SK-N-SH treated with all-trans-retinoic acid at 6 μM for 48 hours (cell line): ENCODE measurements at regions not wholly inside any gene's neighbourhood (a gene's known extent, or its start where the extent isn't known, plus 50 kb on each side); places are given as distances from the start of the nearest gene placed in this dataset.

Experiments
- ATAC-seq: fragments of 200-7000 bp; cut with Tn5 transposase; 3 replicates; pipeline ENCODE4 v1.9.1; 2020; ENCODE audit warnings: mild to moderate bottlenecking, moderate library complexity
- BACH2 ChIP-seq: fragments of 250-450 bp; sonication (Bioruptor Pico); IDR thresholded peaks from 2 replicates; pipeline ENCODE4 v1.9.0; 2021; ENCODE audit warnings: mild to moderate bottlenecking, borderline replicate concordance
- CSDC2 ChIP-seq: fragments of 250-450 bp; sonication (Bioruptor Pico); IDR thresholded peaks from 2 replicates; pipeline ENCODE4 v1.5.0; 2020; ENCODE audit warnings: mild to moderate bottlenecking, moderate library complexity
- CSRNP3 ChIP-seq: fragments of 250-450 bp; sonication (Bioruptor Pico); IDR thresholded peaks from 2 replicates; pipeline ENCODE4 v1.5.1; 2021; ENCODE audit warnings: mild to moderate bottlenecking, moderate library complexity
- ESRRG ChIP-seq: fragments of 250-450 bp; sonication (Bioruptor Pico); IDR thresholded peaks from 2 replicates; pipeline ENCODE4 v1.6.1; 2021; ENCODE audit warnings: mild to moderate bottlenecking
- GLIS3 ChIP-seq: fragments of 250-450 bp; sonication (Bioruptor Pico); IDR thresholded peaks from 2 replicates; pipeline ENCODE4 v1.5.0; 2020; ENCODE audit warnings: mild to moderate bottlenecking, moderate library complexity
- OSR1 ChIP-seq: fragments of 250-450 bp; sonication (Bioruptor Pico); IDR thresholded peaks from 2 replicates; pipeline ENCODE4 v1.8.0; 2022; ENCODE audit warnings: moderate library complexity, mild to moderate bottlenecking, inconsistent platforms
- PATZ1 ChIP-seq: fragments of 250-450 bp; sonication (Bioruptor Pico); IDR thresholded peaks from 2 replicates; pipeline ENCODE4 v1.8.0; 2020; ENCODE audit warnings: mild to moderate bottlenecking, moderate library complexity, borderline replicate concordance
- PPARA ChIP-seq: fragments of 250-450 bp; sonication (Bioruptor Pico); IDR thresholded peaks from 2 replicates; pipeline ENCODE4 v1.5.0; 2020; ENCODE audit warnings: mild to moderate bottlenecking, borderline replicate concordance
- RARB ChIP-seq: fragments of 250-450 bp; sonication (Bioruptor Pico); IDR thresholded peaks from 2 replicates; pipeline ENCODE4 v1.8.0; 2021; ENCODE audit warnings: mild to moderate bottlenecking, moderate library complexity
- TCF4 ChIP-seq: fragments of 250-450 bp; sonication (Bioruptor Pico); IDR thresholded peaks from 2 replicates; pipeline ENCODE4 v1.8.0; 2021; ENCODE audit warnings: mild to moderate bottlenecking, moderate library complexity, borderline replicate concordance
- TOX ChIP-seq: fragments of 250-450 bp; sonication (Bioruptor Pico); IDR thresholded peaks from 2 replicates; pipeline ENCODE4 v1.8.0; 2021; ENCODE audit warnings: mild to moderate bottlenecking, moderate library complexity, borderline replicate concordance
- ZC3H10 ChIP-seq: fragments of 250-450 bp; sonication (Bioruptor Pico); IDR thresholded peaks from 2 replicates; pipeline ENCODE4 v1.5.1; 2021; ENCODE audit warnings: mild to moderate bottlenecking, moderate library complexity
- ZFP3 ChIP-seq: fragments of 250-450 bp; sonication (Bioruptor Pico); IDR thresholded peaks from 2 replicates; pipeline ENCODE4 v1.5.0; 2020; ENCODE audit warnings: mild to moderate bottlenecking, moderate library complexity
- ZFP30 ChIP-seq: fragments of 450-650 bp; formaldehyde crosslinking; IDR thresholded peaks from 2 replicates; pipeline ENCODE4 v1.5.0; 2022; ENCODE audit warnings: mild to moderate bottlenecking, moderate library complexity
- ZNF565 ChIP-seq: fragments of 450-650 bp; formaldehyde crosslinking; conservative IDR thresholded peaks from 2 replicates; pipeline ENCODE4 v1.5.0; 2020; ENCODE audit warnings: low read depth, mild to moderate bottlenecking, moderate library complexity
- ZNF70 ChIP-seq: fragments of 450-650 bp; formaldehyde crosslinking; IDR thresholded peaks from 2 replicates; pipeline ENCODE4 v1.5.0; 2020; ENCODE audit warnings: mild to moderate bottlenecking, moderate library complexity
- ZNF8 ChIP-seq: fragments of 450-650 bp; formaldehyde crosslinking; IDR thresholded peaks from 2 replicates; pipeline ENCODE4 v1.5.0; 2020; ENCODE audit warnings: mild to moderate bottlenecking, moderate library complexity
- TF ChIP-seq, protein P1 (sequence below): fragments of 250-450 bp; sonication (Bioruptor Pico); IDR thresholded peaks from 2 replicates; pipeline ENCODE4 v1.5.0; 2020; ENCODE audit warnings: mild to moderate bottlenecking, moderate library complexity
- TF ChIP-seq, protein P2 (sequence below): fragments of 250-450 bp; sonication (Bioruptor Pico); IDR thresholded peaks from 2 replicates; pipeline ENCODE4 v1.5.1; 2020; ENCODE audit warnings: low read depth, mild to moderate bottlenecking, moderate library complexity
- TF ChIP-seq, protein P3 (sequence below): fragments of 250-450 bp; sonication (Bioruptor Pico); IDR thresholded peaks from 2 replicates; pipeline ENCODE4 v1.8.0; 2021; ENCODE audit warnings: low read depth, mild to moderate bottlenecking, moderate library complexity, borderline replicate concordance

GRCh38 chr7:121633186-121633585 is 237.1 kb upstream of the FAM3C start:
- TF ChIP-seq ZFP3 (CRISPR knock-in tag) (no peak), ZNF8 (CRISPR knock-in tag) (no peak), PATZ1 (CRISPR knock-in tag) (no peak), ZNF565 (no peak), PPARA (no peak), ESRRG (CRISPR knock-in tag) (no peak), TCF4 (no peak), BACH2 (no peak)
- TF ChIP-seq, protein P1, sequence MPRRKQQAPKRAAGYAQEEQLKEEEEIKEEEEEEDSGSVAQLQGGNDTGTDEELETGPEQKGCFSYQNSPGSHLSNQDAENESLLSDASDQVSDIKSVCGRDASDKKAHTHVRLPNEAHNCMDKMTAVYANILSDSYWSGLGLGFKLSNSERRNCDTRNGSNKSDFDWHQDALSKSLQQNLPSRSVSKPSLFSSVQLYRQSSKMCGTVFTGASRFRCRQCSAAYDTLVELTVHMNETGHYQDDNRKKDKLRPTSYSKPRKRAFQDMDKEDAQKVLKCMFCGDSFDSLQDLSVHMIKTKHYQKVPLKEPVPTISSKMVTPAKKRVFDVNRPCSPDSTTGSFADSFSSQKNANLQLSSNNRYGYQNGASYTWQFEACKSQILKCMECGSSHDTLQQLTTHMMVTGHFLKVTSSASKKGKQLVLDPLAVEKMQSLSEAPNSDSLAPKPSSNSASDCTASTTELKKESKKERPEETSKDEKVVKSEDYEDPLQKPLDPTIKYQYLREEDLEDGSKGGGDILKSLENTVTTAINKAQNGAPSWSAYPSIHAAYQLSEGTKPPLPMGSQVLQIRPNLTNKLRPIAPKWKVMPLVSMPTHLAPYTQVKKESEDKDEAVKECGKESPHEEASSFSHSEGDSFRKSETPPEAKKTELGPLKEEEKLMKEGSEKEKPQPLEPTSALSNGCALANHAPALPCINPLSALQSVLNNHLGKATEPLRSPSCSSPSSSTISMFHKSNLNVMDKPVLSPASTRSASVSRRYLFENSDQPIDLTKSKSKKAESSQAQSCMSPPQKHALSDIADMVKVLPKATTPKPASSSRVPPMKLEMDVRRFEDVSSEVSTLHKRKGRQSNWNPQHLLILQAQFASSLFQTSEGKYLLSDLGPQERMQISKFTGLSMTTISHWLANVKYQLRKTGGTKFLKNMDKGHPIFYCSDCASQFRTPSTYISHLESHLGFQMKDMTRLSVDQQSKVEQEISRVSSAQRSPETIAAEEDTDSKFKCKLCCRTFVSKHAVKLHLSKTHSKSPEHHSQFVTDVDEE (CRISPR knock-in tag): no peak
- TF ChIP-seq, protein P2, sequence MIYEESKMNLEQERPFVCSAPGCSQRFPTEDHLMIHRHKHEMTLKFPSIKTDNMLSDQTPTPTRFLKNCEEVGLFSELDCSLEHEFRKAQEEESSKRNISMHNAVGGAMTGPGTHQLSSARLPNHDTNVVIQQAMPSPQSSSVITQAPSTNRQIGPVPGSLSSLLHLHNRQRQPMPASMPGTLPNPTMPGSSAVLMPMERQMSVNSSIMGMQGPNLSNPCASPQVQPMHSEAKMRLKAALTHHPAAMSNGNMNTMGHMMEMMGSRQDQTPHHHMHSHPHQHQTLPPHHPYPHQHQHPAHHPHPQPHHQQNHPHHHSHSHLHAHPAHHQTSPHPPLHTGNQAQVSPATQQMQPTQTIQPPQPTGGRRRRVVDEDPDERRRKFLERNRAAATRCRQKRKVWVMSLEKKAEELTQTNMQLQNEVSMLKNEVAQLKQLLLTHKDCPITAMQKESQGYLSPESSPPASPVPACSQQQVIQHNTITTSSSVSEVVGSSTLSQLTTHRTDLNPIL: no peak
- ATAC-seq: no peak

GRCh38 chr7:121624958-121625357 is 228.8 kb upstream of the FAM3C start:
- ATAC-seq: peak; percentile 55
- TF ChIP-seq TOX (CRISPR knock-in tag): no peak
- TF ChIP-seq, protein P3, sequence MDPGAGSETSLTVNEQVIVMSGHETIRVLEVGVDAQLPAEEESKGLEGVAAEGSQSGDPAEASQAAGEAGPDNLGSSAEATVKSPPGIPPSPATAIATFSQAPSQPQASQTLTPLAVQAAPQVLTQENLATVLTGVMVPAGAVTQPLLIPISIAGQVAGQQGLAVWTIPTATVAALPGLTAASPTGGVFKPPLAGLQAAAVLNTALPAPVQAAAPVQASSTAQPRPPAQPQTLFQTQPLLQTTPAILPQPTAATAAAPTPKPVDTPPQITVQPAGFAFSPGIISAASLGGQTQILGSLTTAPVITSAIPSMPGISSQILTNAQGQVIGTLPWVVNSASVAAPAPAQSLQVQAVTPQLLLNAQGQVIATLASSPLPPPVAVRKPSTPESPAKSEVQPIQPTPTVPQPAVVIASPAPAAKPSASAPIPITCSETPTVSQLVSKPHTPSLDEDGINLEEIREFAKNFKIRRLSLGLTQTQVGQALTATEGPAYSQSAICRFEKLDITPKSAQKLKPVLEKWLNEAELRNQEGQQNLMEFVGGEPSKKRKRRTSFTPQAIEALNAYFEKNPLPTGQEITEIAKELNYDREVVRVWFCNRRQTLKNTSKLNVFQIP (CRISPR knock-in tag): no peak
- no peak for TF ChIP-seq CSDC2 (CRISPR knock-in tag)
- no peak for TF ChIP-seq ESRRG (CRISPR knock-in tag)
- TF ChIP-seq CSRNP3 (CRISPR knock-in tag): no peak
- TF ChIP-seq ZC3H10 (CRISPR knock-in tag): no peak
- TF ChIP-seq, protein P2: no peak
- TF ChIP-seq, protein P1 (CRISPR knock-in tag): no peak
- TF ChIP-seq ZNF565: no peak
- TF ChIP-seq GLIS3 (CRISPR knock-in tag): no peak
- no peak for TF ChIP-seq TCF4
- no peak for TF ChIP-seq RARB (CRISPR knock-in tag)
- no peak for TF ChIP-seq PATZ1 (CRISPR knock-in tag)
- TF ChIP-seq ZFP30 (CRISPR knock-in tag): no peak
- TF ChIP-seq ZNF70: no peak
- no peak for TF ChIP-seq PPARA
- TF ChIP-seq OSR1 (CRISPR knock-in tag): no peak
- TF ChIP-seq, all 23 proteins: peak for 0
